Hepatocyte (in vitro differentiated cells): ENCODE measurements at regions not wholly inside any gene's neighbourhood (a gene's known extent, or its start where the extent isn't known, plus 50 kb on each side); places are given as distances from the start of the nearest gene placed in this dataset.
"Not testable (repeated sequence)": the region's sequence is repeated elsewhere in the genome, so short reads cannot be mapped to it uniquely, and the experiment has no call there.

Source experiments
- DNase-seq: peaks from one replicate; pipeline ENCODE4 v3.0.0-alpha.2; 2016; ENCODE audit warnings: low spot score
- H2AFZ ChIP-seq: fragments of 200-600 bp; sonication (generic); 2 replicates; pipeline ENCODE4 v1.6.0; 2016; ENCODE audit warnings: antibody characterized with exemption, mild to moderate bottlenecking
- H3K27ac ChIP-seq: fragments of 200-600 bp; sonication (generic); 2 replicates; pipeline ENCODE4 v1.5.1; 2016; ENCODE audit warnings: mild to moderate bottlenecking
- H3K27me3 ChIP-seq: fragments of 200-600 bp; sonication (generic); 2 replicates; pipeline ENCODE4 v1.6.1; 2016
- H3K36me3 ChIP-seq: fragments of 200-600 bp; sonication (generic); replicated peaks from 2 replicates; pipeline ENCODE4 v1.5.1; 2016; ENCODE audit warnings: low read depth; ENCODE audit not compliant: insufficient read depth
- H3K4me1 ChIP-seq: fragments of 200-600 bp; sonication (generic); 2 replicates; pipeline ENCODE4 v1.5.1; 2016; ENCODE audit warnings: mild to moderate bottlenecking, moderate library complexity; ENCODE audit not compliant: insufficient read depth
- H3K4me2 ChIP-seq: fragments of 200-600 bp; sonication (generic); 2 replicates; pipeline ENCODE4 v1.6.0; 2016
- H3K4me3 ChIP-seq: fragments of 200-600 bp; sonication (generic); 2 replicates; pipeline ENCODE4 v1.5.1; 2016; ENCODE audit warnings: mild to moderate bottlenecking
- H3K79me2 ChIP-seq: fragments of 200-600 bp; sonication (generic); 2 replicates; pipeline ENCODE4 v1.6.0; 2017; ENCODE audit warnings: mild to moderate bottlenecking
- H3K9me2 ChIP-seq: fragments of 200-600 bp; sonication (generic); replicated peaks from 2 replicates; pipeline ENCODE4 v1.6.0; 2017; ENCODE audit warnings: mild to moderate bottlenecking; ENCODE audit not compliant: insufficient read depth
- H3K9me3 ChIP-seq: fragments of 200-600 bp; sonication (generic); 2 replicates; pipeline ENCODE4 v1.5.1; 2016; ENCODE audit warnings: low read depth, mild to moderate bottlenecking
- H4K20me1 ChIP-seq: fragments of 200-600 bp; sonication (generic); 2 replicates; pipeline ENCODE4 v1.6.0; 2016; ENCODE audit warnings: mild to moderate bottlenecking; ENCODE audit not compliant: insufficient read depth, poor library complexity, severe bottlenecking
- EZH2 ChIP-seq: fragments of 200-600 bp; sonication (generic); IDR thresholded peaks from 2 replicates; pipeline ENCODE4 v1.6.1; 2016; ENCODE audit warnings: antibody characterized with exemption, mild to moderate bottlenecking, borderline replicate concordance
- EZH2phosphoT487 ChIP-seq: fragments of 200-600 bp; sonication (generic); IDR thresholded peaks from one replicate; pipeline ENCODE4 v1.6.1; 2018; ENCODE audit warnings: antibody characterized with exemption, mild to moderate bottlenecking, low read depth, moderate library complexity; ENCODE audit not compliant: unreplicated experiment, severe bottlenecking
- WGBS: methylation state at CpG from one replicate; pipeline ENCODE4 v1.1.6; 2016; ENCODE audit warnings: low lambda C conversion rate; ENCODE audit errors: missing lambda C conversion rate; 5-methylcytosine and 5-hydroxymethylcytosine counted together
- TF ChIP-seq, protein P1 (sequence below): fragments of 200-600 bp; sonication (generic); IDR thresholded peaks from 2 replicates; pipeline ENCODE4 v1.5.1; 2016; ENCODE audit warnings: antibody characterized with exemption, mild to moderate bottlenecking; ENCODE audit not compliant: poor library complexity

- Histone ChIP-seq H3K36me3 (no peaks in the 10 kb centered on the region), H3K4me3 (no peak overlapping the region), H3K4me1 (no peaks in the 10 kb centered on the region), H3K4me2 (no peak overlapping the region), H3K79me2 (no peaks in the 10 kb centered on the region), H3K9me3 (no peaks in the 10 kb centered on the region), H3K9me2 (no peaks in the 10 kb centered on the region), H2AFZ (no peak overlapping the region), H3K27me3 (no peaks in the 10 kb centered on the region), H3K27ac (no peak overlapping the region), H4K20me1 (no peaks in the 10 kb centered on the region)
- TF ChIP-seq, protein P1, sequence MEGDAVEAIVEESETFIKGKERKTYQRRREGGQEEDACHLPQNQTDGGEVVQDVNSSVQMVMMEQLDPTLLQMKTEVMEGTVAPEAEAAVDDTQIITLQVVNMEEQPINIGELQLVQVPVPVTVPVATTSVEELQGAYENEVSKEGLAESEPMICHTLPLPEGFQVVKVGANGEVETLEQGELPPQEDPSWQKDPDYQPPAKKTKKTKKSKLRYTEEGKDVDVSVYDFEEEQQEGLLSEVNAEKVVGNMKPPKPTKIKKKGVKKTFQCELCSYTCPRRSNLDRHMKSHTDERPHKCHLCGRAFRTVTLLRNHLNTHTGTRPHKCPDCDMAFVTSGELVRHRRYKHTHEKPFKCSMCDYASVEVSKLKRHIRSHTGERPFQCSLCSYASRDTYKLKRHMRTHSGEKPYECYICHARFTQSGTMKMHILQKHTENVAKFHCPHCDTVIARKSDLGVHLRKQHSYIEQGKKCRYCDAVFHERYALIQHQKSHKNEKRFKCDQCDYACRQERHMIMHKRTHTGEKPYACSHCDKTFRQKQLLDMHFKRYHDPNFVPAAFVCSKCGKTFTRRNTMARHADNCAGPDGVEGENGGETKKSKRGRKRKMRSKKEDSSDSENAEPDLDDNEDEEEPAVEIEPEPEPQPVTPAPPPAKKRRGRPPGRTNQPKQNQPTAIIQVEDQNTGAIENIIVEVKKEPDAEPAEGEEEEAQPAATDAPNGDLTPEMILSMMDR = no peak
- TF ChIP-seq EZH2 (no peak), EZH2phosphoT487 (no peak)
- DNase-seq = no peak
These were observed 542.6 kb upstream of the LRRN3 start for GRCh38 chr7:110548372-110548771.

DNA sequence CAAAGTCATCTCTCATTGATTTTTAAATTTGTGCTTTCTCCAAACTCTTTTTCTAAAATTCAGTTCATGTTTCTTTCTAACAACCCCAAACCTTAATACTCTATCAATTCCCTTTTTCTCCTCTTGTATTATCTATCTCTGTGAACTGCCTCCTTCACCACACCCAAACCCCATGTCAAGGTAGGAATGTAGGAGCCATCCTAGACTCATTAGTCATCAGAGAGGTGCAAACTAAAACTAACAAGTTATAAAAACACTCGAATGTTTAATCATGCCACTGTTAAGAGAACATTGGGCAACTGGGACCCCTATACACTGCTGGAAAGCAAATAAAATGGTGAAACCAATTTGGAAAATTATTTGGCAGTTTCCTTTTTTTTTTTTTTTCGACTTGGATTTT is 533.8 kb upstream of the LRRN3 start:
- H3K9me3 ChIP-seq = peaks cover 4% of the 10 kb centered on the region
- 90% methylated on average over 2 of the region's 2 CpGs for WGBS
- H3K27me3 ChIP-seq = no peaks in the 10 kb centered on the region
- H3K27ac ChIP-seq = no peak overlapping the region
- H4K20me1 ChIP-seq = no peaks in the 10 kb centered on the region
- DNase-seq = no peak
- no peak overlapping the region for H2AFZ ChIP-seq
- H3K36me3 ChIP-seq = no peaks in the 10 kb centered on the region
- H3K4me1 ChIP-seq = no peaks in the 10 kb centered on the region
- H3K79me2 ChIP-seq = no peaks in the 10 kb centered on the region
- no peak overlapping the region for H3K4me2 ChIP-seq
- H3K9me2 ChIP-seq = no peaks in the 10 kb centered on the region
- no peak overlapping the region for H3K4me3 ChIP-seq
- TF ChIP-seq EZH2phosphoT487 (no peak), EZH2 (no peak)
- TF ChIP-seq, protein P1 = no peak

- H3K27ac ChIP-seq, H3K27me3 ChIP-seq, H3K4me1 ChIP-seq, H3K9me2 ChIP-seq, H3K9me3 ChIP-seq, DNase-seq, H3K4me3 ChIP-seq, H4K20me1 ChIP-seq, H3K79me2 ChIP-seq, H3K4me2 ChIP-seq, H2AFZ ChIP-seq, H3K36me3 ChIP-seq: not testable (repeated sequence)
- WGBS = 97% methylated on average over 16 of the region's 18 CpGs
These were observed 527.6 kb upstream of the LRRN3 start for GRCh38 chr7:110563286-110563685.

GRCh38 chr7:110564246-110564645 is 526.7 kb upstream of the LRRN3 start:
- H4K20me1 ChIP-seq = no peaks in the 10 kb centered on the region
- H3K9me3 ChIP-seq = no peaks in the 10 kb centered on the region
- no peaks in the 10 kb centered on the region for H3K79me2 ChIP-seq
- H3K27me3 ChIP-seq = no peaks in the 10 kb centered on the region
- no peak for DNase-seq
- no peak overlapping the region for H2AFZ ChIP-seq
- TF ChIP-seq EZH2 (no peak), EZH2phosphoT487 (no peak)
- TF ChIP-seq, protein P1 = no peak
- no peak overlapping the region for H3K4me2 ChIP-seq
- H3K4me1 ChIP-seq = no peaks in the 10 kb centered on the region
- no peak overlapping the region for H3K4me3 ChIP-seq
- no peaks in the 10 kb centered on the region for H3K36me3 ChIP-seq
- no peaks in the 10 kb centered on the region for H3K9me2 ChIP-seq
- no peak overlapping the region for H3K27ac ChIP-seq
